HG02884 (cell line): ENCODE measurements at regions not wholly inside any gene's neighbourhood (a gene's known extent, or its start where the extent isn't known, plus 50 kb on each side); places are given as distances from the start of the nearest gene placed in this dataset.

Experiments
- ATAC-seq: cut with Tn5 transposase; IDR thresholded peaks from one replicate; pipeline ENCODE4 v1.9.1; 2021; ENCODE audit warnings: mild to moderate bottlenecking, moderate library complexity; ENCODE audit not compliant: unreplicated experiment

DNA sequence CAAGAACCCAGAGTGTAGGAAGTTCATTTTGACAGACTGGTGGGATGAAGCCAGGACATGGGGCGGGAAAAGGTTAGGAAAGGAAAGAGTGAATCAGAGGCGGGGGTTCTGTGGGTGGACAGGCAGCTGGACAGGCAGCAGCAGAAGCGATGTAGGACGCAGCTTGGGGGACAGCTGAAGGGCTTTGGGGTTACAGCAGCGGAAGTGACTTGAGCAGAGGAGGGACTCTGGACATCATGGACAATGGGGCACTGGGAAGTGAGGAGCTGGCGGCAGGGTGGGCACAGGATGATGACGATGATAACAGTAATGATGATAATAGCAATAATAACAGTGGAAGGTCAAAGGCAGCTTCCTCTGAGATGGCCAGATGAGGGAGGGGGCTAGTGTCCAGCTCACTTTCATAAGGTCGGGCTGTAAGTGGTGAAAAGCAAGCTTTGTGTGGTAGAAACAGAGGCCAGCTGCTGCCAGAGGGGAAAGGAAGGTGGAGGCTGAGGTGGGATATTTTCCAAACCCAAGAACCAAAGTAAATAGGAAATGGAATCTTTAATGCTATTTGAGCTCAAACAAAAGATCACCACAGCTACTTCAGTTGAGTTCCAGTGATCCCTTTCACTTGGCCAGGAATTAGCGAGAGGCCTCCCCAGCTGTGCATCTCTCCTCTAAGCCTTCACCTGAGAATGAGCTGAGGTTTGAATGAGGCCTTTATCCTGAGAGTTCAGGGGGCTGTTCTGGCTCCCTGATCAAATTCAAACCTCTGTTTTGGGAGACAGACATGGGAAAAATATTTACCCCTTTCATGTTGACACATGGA is 433.5 kb downstream of the DHX35 start:
- ATAC-seq: no peak

DNA sequence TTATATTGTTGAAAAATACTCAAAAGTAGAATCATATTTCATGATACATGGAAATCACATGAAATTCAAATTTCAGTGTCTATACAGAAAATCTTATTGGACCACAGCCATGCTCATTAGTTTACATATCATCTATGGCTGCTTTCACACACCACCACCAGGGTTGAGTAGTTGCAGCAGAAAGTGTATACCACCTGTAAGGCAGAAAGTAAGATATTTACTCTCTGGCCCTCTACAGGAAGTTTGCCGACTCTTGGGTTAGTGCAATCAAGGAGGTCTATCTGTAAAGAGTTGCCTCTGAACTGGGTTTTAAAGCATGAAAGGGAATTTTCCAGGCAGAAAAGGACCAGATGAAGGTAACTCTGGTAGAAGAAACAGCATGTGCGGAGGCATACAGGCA is 432.3 kb downstream of the DHX35 start:
- no peak for ATAC-seq

DNA sequence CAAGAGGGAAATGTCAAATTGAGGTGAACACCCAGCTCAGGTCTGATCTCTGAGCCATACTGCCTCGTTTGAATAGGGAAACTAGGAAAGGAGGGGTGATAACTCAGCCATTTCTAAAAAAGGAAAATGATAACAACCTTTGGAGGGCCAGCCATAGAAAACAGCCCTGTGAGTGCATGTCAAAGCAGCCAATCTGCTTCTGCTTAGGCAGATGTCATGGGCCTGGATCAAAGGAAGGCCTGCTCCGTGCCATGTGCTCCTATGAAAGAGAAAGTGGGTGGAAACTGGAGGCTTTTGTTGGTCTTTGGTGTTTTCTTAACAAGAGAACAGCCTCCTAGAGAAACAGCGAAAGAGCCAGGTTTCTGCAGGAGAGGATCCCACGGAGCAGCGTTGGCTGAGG is 428.0 kb downstream of the DHX35 start:
- ATAC-seq: no peak

DNA sequence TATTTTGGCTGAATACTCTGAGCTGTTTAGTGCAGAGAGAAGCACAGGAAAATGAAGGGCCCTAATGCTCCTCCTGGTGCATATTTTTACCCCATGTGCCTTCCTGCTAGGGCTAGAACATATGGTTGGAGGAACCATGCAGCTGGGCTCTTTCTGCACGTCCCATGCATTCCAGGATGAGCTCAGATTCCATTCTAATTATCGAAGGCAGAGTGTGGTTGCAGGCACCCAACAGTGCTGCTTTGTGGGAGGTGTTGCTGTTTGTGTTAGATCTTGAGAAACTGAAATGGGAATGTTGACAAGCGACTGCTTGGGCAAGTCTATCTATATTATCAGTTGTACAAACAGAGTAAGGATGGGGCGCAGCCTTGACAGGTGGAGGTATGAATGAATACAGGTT is 419.5 kb downstream of the DHX35 start:
- ATAC-seq: no peak

DNA sequence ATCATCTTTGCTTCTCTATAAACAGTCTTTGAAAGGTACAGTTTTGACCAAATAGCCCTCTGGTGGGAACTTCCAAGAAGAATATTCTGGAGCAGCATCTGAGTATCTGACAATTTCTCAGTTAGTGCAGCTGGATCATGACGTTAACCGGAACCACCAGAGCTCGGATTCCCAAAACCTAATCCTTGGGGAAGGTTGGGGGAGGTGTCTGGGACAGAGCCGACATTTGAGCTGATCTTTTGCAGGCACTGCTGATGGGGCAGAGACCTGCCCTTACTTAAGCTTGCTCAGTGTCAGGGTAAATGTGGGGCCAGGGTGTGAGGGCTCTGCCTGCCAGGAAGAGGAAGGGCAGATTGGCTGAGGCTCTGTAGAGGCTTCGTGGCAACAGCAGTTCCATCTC is 416.6 kb downstream of the DHX35 start:
- ATAC-seq: no peak

DNA sequence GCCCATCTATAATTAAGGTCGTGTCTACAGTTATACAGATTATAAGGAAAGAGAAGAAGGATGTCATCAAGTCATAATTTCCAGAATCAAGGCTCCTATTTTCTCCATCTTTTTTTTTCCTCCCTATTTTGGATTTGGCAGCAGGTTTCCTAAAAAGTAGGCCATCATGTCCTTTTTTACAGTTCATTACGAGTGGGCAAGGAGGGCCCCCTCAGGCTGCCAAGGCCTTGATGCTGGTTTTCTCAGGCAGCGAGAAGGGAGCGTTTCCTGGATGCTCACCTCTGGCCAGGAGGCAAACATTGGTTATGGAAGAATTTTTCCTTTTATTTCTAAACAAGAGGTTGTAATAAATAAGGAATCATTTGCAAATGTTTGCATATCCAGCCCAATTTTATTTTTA is 414.6 kb downstream of the DHX35 start:
- ATAC-seq: no peak

DNA sequence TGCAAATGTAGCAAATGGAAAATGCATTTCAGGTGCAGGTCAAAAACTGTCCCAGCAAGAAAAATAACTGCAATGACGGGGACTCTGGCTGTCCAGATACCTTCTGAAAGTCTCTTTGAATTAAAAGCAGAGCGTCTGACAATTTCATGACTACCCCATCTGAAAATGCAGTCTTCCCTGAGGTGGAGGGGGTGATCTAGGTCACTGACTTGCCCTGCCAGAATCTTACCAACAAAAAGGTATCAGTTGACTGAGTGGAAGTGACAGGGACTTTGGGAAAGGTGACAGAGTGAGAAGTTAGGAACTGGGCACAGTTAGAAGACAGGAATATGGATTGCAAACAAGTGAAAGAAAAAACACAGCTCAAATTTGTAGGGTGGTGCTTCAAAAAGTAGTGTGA is 402.2 kb downstream of the DHX35 start:
- ATAC-seq: no peak

DNA sequence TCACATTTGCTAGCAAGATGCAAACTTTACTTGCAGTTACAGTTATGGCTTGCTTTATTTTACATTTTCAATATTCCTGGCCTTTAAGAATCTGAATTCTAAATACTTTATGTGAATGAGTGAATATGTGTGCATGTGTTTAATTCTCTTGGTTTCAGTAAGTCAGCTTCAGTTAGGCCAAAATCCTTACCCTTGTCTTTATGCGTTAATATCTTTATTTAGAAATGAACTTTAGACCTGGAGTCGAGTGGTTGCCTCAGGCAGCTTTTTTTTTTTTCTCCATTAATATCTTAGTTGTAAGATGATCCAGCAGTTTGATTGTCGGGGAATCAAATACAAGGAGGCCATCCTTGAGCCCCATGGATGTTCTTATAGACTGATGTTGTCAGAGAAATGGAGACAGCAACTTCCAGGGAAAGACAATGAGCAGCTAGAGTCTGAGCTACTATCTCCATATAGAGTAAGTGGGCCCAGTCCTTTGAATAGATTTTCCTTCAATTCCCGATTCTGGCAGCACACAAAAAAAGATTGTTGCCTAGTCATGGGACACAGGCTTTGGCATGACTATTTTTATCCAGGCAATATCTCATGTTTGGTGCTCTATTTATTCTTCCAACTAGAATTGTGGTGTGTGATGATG is 398.0 kb downstream of the DHX35 start:
- no peak for ATAC-seq

DNA sequence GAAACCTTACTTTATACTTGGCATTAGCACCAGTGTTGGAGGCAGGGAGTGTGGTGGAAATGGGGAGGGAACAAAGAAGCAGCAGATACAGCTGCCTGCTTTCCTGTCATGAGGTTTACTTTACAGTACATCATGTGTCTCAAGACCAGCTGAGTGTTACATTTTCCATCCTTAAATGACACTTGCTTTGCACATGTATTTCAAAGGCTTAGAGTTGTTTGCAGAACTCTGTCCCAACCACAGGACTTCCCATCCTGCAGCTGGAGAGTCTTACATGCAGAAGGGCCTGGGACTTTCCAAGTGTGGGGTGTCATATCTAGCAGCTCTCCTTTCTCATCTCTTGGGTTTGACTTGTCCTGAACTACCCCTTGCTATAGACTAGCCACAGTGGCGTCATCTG is 395.9 kb downstream of the DHX35 start:
- no peak for ATAC-seq

DNA sequence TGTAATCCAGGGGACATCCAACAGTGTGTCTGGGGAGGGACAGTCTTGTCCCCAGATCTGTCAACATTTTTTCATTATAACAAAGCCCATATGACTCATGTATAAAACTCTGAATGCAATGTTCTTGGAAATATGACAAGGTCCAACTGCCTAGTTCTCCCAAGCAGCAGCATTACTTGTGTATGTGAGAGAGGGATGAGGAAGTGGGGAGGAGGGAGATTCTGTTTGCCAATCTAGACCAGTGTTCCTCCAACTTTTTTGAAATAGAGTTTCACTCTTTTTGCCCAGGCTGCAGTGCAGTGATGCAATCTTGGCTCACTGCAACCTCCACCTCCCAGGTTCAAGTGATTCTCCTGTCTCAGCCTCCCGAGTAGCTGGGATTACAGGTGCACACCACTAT is 394.8 kb downstream of the DHX35 start:
- no peak for ATAC-seq

DNA sequence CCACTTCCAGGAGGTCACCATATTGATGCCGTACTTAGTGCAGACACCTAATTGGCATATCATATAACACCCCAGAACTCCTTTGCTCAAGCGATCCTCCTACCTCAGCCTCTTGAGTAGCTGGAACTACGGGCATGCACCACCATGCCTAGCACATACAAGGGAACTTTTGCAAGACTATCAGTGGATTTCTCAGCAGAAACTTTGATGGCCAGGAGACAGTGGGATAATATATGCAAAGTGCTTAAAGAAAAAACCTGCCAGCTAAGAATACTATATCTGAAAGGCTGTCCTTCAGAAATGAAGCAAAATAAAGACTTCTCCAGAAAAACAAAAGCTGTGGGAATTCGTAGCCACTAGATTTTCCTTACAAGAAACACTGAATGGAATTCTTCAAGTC is 387.1 kb downstream of the DHX35 start:
- ATAC-seq: no peak

DNA sequence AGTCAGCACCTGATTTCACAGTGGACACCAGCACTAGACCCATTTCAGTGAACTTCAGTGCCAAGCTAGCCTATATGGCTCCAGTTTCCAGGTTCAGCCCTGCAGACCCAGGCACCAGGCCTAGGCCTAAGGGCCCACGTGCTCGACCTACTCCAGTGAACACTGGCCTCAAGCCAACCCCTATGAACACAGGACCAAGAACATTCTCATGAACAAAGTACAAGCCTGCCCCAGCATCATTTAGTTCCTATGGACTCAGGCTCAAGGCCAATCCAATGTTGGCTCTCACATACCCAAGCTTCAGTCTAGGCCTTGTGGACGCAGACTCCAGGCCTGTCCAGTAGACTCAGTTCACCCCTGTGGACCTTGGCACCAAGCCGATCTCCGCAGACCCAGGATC is 385.5 kb downstream of the DHX35 start:
- no peak for ATAC-seq

DNA sequence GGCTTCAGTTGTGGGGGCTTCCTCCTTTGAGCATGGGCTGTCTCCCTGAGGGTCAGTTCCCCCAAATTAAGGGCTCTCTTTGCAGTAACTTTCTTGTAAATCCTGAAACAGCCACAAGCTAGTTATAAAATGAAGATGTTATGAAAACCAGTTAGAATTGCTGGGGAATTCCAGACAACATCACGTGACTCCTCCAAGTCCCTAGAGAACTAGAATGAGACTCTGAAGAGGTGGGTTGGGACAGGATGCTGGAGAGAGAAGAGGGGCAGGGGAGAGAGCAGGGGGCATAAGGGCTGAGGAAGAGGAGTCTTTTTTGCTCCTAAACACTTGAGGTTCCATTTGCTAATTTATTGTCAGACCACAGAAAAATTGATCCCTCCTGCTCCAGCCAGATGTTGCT is 380.3 kb downstream of the DHX35 start:
- ATAC-seq: no peak

DNA sequence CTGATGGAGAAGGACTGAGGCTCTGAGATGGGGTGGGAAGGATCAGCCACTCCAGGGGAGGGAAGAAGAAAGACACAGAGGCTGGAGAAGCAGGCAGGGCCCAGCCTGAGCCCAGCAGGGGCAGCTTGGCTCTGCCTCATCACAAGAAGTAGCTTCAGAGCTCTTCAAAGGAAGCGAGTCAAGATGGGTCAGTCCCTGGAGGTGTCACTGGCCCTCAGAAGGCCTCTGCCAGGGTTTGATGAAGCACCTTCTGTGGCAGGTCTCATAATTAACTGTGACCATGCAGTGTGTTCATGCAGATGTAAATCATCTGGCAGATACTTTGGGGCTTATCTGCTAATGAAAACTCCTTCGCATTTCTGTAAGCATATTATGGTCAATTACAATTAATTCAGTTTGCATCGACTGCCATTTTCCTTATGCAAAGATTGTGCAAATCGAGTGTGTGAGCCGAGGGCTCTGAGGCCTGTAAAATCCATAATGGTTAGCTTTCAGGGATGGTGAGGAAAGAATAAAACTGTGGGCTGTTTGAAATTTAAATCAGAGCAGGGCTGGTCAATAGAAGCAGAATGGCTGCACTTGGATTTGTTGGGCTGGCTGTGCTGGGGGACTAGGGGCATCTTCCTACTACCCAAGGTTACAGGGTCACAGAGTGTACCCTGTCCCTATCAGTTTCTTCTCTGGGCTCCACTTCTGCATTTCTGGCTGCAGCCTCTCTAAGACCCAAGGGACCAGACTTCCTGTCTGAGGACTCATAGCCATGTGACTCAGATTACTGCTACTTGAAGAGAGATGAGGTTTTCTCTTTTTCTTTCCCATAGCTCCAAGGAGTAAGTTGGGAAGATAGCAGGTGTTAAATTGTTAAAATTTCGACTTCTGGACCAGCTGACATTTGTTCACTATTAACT is 376.6 kb downstream of the DHX35 start:
- peak; percentile 85 for ATAC-seq

DNA sequence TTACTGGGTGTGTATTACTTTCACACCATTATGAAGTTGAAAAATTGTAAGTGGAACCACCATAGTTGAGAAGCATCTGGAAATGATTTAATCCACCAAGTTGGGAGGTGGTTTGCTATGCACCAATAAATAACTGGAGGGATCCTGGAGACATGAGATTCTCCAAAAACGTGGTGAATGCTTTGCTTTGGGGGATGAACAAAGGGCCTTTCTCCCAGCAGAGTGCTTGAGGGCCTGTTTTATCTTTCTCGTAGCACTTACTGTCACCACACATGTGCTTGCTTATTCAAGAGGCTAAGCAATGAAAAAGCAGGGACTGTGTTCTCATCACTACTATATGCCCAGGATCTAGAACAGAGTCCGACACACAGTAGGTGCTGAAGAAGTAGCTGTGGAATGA is 371.1 kb downstream of the DHX35 start:
- no peak for ATAC-seq

DNA sequence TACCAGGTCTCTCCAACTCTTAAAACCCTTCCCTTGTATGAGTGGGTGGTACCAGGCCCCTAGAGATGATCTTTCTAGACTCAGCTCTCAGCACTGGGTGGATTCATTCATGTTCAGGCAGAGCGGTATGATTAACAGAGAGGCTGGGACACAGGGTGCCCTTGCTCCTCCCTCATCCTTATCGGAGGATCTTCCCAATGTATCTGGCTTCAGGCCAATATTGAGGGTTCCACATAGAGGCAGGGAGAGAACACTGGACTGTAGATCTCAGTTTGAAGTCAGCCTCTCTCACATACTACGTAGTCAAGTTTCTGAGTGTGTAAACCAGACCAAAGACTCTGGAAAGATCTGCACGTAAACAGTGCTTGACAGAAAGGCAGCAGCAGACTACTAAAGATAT is 366.2 kb downstream of the DHX35 start:
- ATAC-seq: no peak

DNA sequence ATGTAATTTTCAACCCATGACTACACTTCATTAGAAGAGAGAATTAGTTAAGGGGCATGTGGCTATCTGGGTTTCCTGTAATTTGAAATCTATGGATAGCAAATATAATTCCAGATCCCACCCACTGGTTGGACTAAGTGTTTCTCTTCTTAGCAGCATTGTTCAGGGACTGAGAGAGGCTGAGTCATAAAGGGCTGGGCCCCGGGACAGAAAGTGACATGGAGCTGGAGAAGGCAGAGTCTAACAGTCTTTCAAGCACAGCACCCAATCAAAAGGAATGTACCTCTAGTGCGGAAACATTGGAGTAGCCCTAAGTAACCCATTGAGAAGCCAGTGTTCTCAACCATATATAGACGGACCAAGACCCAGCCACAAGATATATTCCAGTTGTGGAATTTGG is 363.9 kb downstream of the DHX35 start:
- ATAC-seq: no peak

DNA sequence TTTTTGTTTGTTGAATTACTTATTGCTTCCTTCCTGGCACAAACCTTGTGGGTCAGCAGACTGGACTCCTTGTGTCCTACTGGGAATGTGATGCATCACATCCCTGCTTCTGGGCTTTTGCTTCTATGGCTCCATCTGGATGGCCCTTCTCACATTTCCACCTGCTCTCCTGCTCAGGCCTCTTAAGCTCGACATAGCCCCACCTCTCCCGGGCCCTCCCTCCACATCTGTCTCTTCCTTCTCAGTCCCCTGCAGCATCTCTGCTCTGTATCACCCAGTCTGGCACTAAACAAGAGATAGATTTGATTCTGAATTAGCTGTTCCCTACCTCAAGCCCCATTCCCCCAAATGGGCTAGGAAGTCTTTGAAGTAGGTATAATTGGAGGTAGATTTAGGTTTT is 356.8 kb downstream of the DHX35 start:
- ATAC-seq: no peak

DNA sequence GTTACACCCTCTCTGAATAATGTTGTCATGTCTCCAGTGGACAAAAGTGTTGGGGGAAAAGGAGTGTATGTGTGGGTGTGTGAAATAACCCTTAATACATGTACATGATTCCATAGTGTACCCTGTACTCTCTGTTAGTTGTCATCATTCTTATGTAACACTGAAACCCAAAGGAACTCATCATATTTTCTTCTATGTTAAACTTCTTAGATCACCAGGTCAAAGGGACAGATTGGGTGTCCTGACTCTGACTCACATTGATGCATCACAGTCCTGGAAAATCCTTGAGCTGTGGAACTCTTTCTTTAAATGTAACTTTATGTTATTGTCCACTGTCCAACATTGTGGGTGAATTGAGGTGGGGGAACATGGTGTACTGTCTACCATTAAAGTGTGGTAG is 350.5 kb downstream of the DHX35 start:
- no peak for ATAC-seq

DNA sequence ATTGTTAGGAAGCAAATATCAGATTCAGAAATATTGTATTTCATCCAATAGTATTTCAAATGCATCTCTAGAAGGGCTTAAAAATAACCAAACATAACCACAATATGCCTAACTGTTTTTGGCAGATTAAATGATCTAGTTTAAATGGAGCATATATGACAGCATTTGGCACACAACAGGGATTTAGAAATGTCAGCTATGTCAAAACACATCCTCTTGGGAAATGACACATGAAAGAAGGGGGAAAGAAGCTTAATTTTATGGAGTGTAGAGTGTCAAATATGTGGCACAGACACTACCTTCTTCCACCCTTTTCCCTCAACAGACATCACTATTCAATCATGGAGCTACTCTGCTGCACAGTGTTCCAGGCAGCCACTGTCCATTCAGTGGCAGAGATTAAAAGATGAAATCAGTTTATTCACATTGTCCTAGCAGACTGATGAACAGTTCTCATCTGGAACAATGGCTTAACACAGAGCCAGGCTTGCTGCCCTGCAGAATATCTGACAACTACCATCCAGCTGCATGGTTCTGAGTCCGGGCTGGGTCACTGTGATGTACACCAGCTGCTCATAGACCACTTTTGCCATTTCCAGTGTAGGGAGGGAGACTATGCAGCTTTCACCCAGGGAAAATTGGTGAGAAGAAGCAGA is 349.8 kb downstream of the DHX35 start:
- no peak for ATAC-seq

DNA sequence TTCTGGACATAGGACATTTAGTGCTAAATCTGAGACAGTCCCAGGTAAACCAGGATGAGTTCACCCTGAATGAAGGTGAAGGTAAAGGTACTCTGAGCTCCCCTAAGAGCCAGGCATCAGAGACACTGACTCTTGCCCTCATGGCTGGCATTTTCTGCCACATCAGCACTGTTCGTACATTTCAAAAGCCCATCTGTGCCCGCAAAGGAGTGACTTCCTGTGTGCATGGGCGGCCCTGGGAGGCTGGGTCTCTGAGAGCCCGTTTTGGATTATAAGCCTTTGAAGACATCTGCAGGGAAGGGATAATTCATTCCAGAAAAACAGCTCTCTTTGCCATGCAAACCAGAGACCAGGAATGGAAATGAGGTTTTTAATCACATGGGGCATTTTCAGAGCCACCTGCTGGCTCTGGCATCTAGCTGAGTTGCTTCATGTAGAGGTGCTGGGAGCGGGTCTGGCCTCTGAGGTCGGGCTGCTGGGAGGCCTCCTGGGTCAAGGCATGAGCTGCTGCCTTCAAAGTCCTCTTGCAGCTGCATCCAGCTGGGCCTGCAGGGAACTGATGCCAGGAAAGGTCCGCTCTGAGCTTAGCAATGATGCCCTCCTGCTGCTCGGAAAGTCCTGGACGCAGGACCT is 348.3 kb downstream of the DHX35 start:
- ATAC-seq: no peak
